Gastroesophageal sphincter (tissue), 4 donors: ENCODE measurements at regions not wholly inside any gene's neighbourhood (a gene's known extent, or its start where the extent isn't known, plus 50 kb on each side); places are given as distances from the start of the nearest gene placed in this dataset.

Experiments
- ATAC-seq: fragments of 150-250 bp; one replicate; pipeline ENCODE4 v1.9.1; 2016; ENCODE audit warnings: mild to moderate bottlenecking, moderate library complexity
- H3K27ac ChIP-seq, 4 donors: fragments of 200-600 bp; sonication (generic) in 3 of 4; 1 replicate in 3 of 4; 2 replicates in 1 of 4; pipeline ENCODE4 v1.5.1; 2016 to 2019
- H3K27me3 ChIP-seq: fragments of 200-600 bp; sonication (generic); one replicate; pipeline ENCODE4 v1.5.1; 2019
- H3K36me3 ChIP-seq, 2 donors: fragments of 200-600 bp; sonication (generic); one replicate each; pipeline ENCODE4 v1.5.1; 2019; ENCODE audit warnings: control low read depth in 1 of 2
- H3K4me1 ChIP-seq, 3 donors: fragments of 200-600 bp; sonication (generic); 1 replicate in 2 of 3; 2 replicates in 1 of 3; pipeline ENCODE4 v1.5.1; 2016 to 2019; ENCODE audit warnings: control low read depth in 2 of 3
- H3K4me3 ChIP-seq, 2 donors: fragments of 200-600 bp; sonication (generic); one replicate each; pipeline ENCODE4 v1.5.1; 2019; ENCODE audit warnings: mild to moderate bottlenecking in 1 of 2, moderate library complexity in 1 of 2
- H3K9me3 ChIP-seq, 3 donors: fragments of 200-600 bp; sonication (generic); one replicate each; pipeline ENCODE4 v1.5.1; 2017 to 2019; ENCODE audit warnings: control low read depth in 2 of 3
- CTCF ChIP-seq, 4 experiments: fragments of 200-600 bp in 2 of 4; fragments of 450-650 bp in 2 of 4; sonication (generic) in 1 of 4; IDR thresholded peaks; one replicate each; pipeline ENCODE4 v1.5.1; 2017 to 2019; ENCODE audit warnings: antibody characterized with exemption in 4 of 4, mild to moderate bottlenecking in 2 of 4, moderate library complexity in 2 of 4
- EP300 ChIP-seq: sonication (generic); formaldehyde crosslinking; IDR thresholded peaks from one replicate; pipeline ENCODE4 v1.6.1; 2017; ENCODE audit warnings: antibody characterized with exemption, mild to moderate bottlenecking
- POLR2A ChIP-seq, 2 donors: fragments of 450-650 bp; IDR thresholded peaks; one replicate each; pipeline ENCODE4 v1.6.1; 2017; ENCODE audit warnings: antibody characterized with exemption in 2 of 2, mild to moderate bottlenecking in 2 of 2, moderate library complexity in 1 of 2
- POLR2AphosphoS5 ChIP-seq: sonication (generic); formaldehyde crosslinking; IDR thresholded peaks from one replicate; pipeline ENCODE4 v1.6.1; 2017; ENCODE audit warnings: antibody characterized with exemption
- WGBS, 2 donors: methylation state at CpG; one replicate each; pipeline ENCODE4 v1.1.5; 2018; ENCODE audit warnings: low coverage in 1 of 2; 5-methylcytosine and 5-hydroxymethylcytosine counted together

GRCh38 chr12:126355346-126355745, 1290.1 kb downstream of the AACS start:
- Histone ChIP-seq H3K36me3 (no peaks in the 10 kb centered on the region), H3K4me3 (no peak overlapping the region), H3K27ac (no peak overlapping the region), H3K9me3 (peaks cover 0 to 5% (median 0%) of the 10 kb centered on the region in 3 donors), H3K4me1 (no peaks in the 10 kb centered on the region), H3K27me3 (no peaks in the 10 kb centered on the region)
- 74 to 100% methylated on average over 1 to 2 of the region's 2 CpGs for WGBS, 2 donors
- ATAC-seq = no peak
- TF ChIP-seq EP300 = no peak
- TF ChIP-seq POLR2AphosphoS5 = no peak
- TF ChIP-seq CTCF (IDR thresholded peaks at IDR 0.05) = no peak
- TF ChIP-seq POLR2A (IDR thresholded peaks at IDR 0.05) = no peak

GRCh38 chr12:126358806-126359205, 1293.6 kb downstream of the AACS start:
- no peaks in the 10 kb centered on the region for H3K27me3 ChIP-seq
- WGBS, 2 donors = 82% methylated on average over 2 to 5 of the region's 5 CpGs

GRCh38 chr12:126359216-126359615, 1294.0 kb downstream of the AACS start:
- no peak for ATAC-seq
- no peaks in the 10 kb centered on the region for H3K27me3 ChIP-seq
- no peaks in the 10 kb centered on the region for H3K4me1 ChIP-seq
- H3K36me3 ChIP-seq = no peaks in the 10 kb centered on the region
- peaks cover 0 to 5% (median 0%) of the 10 kb centered on the region in 3 donors for H3K9me3 ChIP-seq
- no peak overlapping the region for H3K4me3 ChIP-seq
- WGBS, 2 donors = 62 to 68% methylated on average over 1 to 3 of the region's 3 CpGs
- H3K27ac ChIP-seq = no peak overlapping the region
- no peak for TF ChIP-seq POLR2AphosphoS5
- no peak for TF ChIP-seq POLR2A (IDR thresholded peaks at IDR 0.05)
- TF ChIP-seq EP300 = no peak
- no peak for TF ChIP-seq CTCF (IDR thresholded peaks at IDR 0.05)

More at GRCh38 chr12:126358806-126359205, 1293.6 kb downstream of the AACS start:
- H3K27ac ChIP-seq = no peak overlapping the region
- no peak overlapping the region for H3K4me3 ChIP-seq
- no peak for ATAC-seq
- peaks cover 0 to 5% (median 0%) of the 10 kb centered on the region in 3 donors for H3K9me3 ChIP-seq
- TF ChIP-seq CTCF (IDR thresholded peaks at IDR 0.05) (no peak), POLR2AphosphoS5 (no peak), EP300 (no peak), POLR2A (IDR thresholded peaks at IDR 0.05) (no peak)
- no peaks in the 10 kb centered on the region for H3K36me3 ChIP-seq
- no peaks in the 10 kb centered on the region for H3K4me1 ChIP-seq

- no peak overlapping the region for H3K27ac ChIP-seq
- WGBS, 2 donors = 64 to 78% methylated on average over 3 of the region's 3 CpGs
- H3K4me3 ChIP-seq = no peak overlapping the region
- no peaks in the 10 kb centered on the region for H3K27me3 ChIP-seq
- H3K4me1 ChIP-seq = no peaks in the 10 kb centered on the region
- TF ChIP-seq POLR2AphosphoS5 (no peak), EP300 (no peak)
- no peaks in the 10 kb centered on the region for H3K36me3 ChIP-seq
- H3K9me3 ChIP-seq = no peaks in the 10 kb centered on the region
- no peak for ATAC-seq
Measured at GRCh38 chr12:126361804-126362203, 1296.6 kb downstream of the AACS start.

GRCh38 chr12:126362493-126362892, 1297.3 kb downstream of the AACS start:
- no peaks in the 10 kb centered on the region for H3K4me1 ChIP-seq
- no peak overlapping the region for H3K4me3 ChIP-seq
- H3K9me3 ChIP-seq = no peaks in the 10 kb centered on the region
- no peak for TF ChIP-seq POLR2A (IDR thresholded peaks at IDR 0.05)
- no peak for TF ChIP-seq POLR2AphosphoS5
- no peak for TF ChIP-seq CTCF (IDR thresholded peaks at IDR 0.05)
- TF ChIP-seq EP300 = no peak
- H3K27ac ChIP-seq = no peak overlapping the region
- H3K36me3 ChIP-seq = no peaks in the 10 kb centered on the region
- 73 to 81% methylated on average over 4 to 5 of the region's 5 CpGs for WGBS, 2 donors
- ATAC-seq = no peak
- H3K27me3 ChIP-seq = no peaks in the 10 kb centered on the region
